ENCODE measurements at regions not wholly inside any gene's neighbourhood (a gene's known extent, or its start where the extent isn't known, plus 50 kb on each side); places are given as distances from the start of the nearest gene placed in this dataset.
A peak's percentile ranks its signal among the peaks of the same experiment; 100 is the strongest.

- no peak for DNase-seq (ENCODE audit: low read depth)
- no peak for TF ChIP-seq CTCF (conservative IDR thresholded peaks at IDR 0.05; ENCODE audit: low read depth, low read length)
- H3K4me3 ChIP-seq (ENCODE audit: low read length), result no peak overlapping the region
These were observed 162.5 kb downstream of the RWDD3 start for GRCh38 chr1:95396557-95396956.

GRCh38 chr1:95402780-95403179 lies 168.8 kb downstream of the RWDD3 start:
- no peak for TF ChIP-seq CTCF (conservative IDR thresholded peaks at IDR 0.05; ENCODE audit: low read depth, low read length)

GRCh38 chr1:95406279-95406678 lies 172.3 kb downstream of the RWDD3 start:
- H3K4me3 ChIP-seq (ENCODE audit: low read length), result no peak overlapping the region
- no peak for DNase-seq (ENCODE audit: low read depth)
- no peak for TF ChIP-seq CTCF (conservative IDR thresholded peaks at IDR 0.05; ENCODE audit: low read depth, low read length)

More at GRCh38 chr1:95402780-95403179, 168.8 kb downstream of the RWDD3 start:
- H3K4me3 ChIP-seq (ENCODE audit: low read length), result no peak overlapping the region
- DNase-seq (ENCODE audit: low read depth), result no peak

GRCh38 chr1:95407131-95407885 lies 173.3 kb downstream of the RWDD3 start:
- TF ChIP-seq CTCF (conservative IDR thresholded peaks at IDR 0.05; ENCODE audit: low read depth, low read length), result no peak
- H3K4me3 ChIP-seq (ENCODE audit: low read length), result peak overlapping the region; percentile 23
- DNase-seq (ENCODE audit: low read depth), result no peak

- peak; percentile 70 for DNase-seq (ENCODE audit: low read depth)
- TF ChIP-seq CTCF (conservative IDR thresholded peaks at IDR 0.05; ENCODE audit: low read depth, low read length), result no peak
- peak overlapping the region; percentile 23 for H3K4me3 ChIP-seq (ENCODE audit: low read length)
These were observed 173.9 kb downstream of the RWDD3 start for GRCh38 chr1:95407886-95408291.

- DNase-seq (ENCODE audit: low read depth), result no peak
- H3K4me3 ChIP-seq (ENCODE audit: low read length), result no peak overlapping the region
- no peak for TF ChIP-seq CTCF (conservative IDR thresholded peaks at IDR 0.05; ENCODE audit: low read depth, low read length)
These were observed 174.6 kb downstream of the RWDD3 start for GRCh38 chr1:95408507-95409136.

GRCh38 chr1:95409276-95409675 lies 175.3 kb downstream of the RWDD3 start:
- H3K4me3 ChIP-seq (ENCODE audit: low read length), result no peak overlapping the region
- DNase-seq (ENCODE audit: low read depth), result no peak
- TF ChIP-seq CTCF (conservative IDR thresholded peaks at IDR 0.05; ENCODE audit: low read depth, low read length), result no peak
